GM19452 (cell line): ENCODE measurements at regions not wholly inside any gene's neighbourhood (a gene's known extent, or its start where the extent isn't known, plus 50 kb on each side); places are given as distances from the start of the nearest gene placed in this dataset.

Experiments
- ATAC-seq: cut with Tn5 transposase; IDR thresholded peaks from one replicate; pipeline ENCODE4 v1.9.1; 2021; ENCODE audit not compliant: unreplicated experiment

- ATAC-seq: no peak
Observed at GRCh38 chr2:150626934-150627411, 139.5 kb upstream of the RND3 start.

- no peak for ATAC-seq
Observed at GRCh38 chr2:150625741-150626140, 138.3 kb upstream of the RND3 start.

- no peak for ATAC-seq
Observed at GRCh38 chr2:150625303-150625702, 137.8 kb upstream of the RND3 start.

GRCh38 chr2:150624001-150624401 lies 136.5 kb upstream of the RND3 start:
- no peak for ATAC-seq

- ATAC-seq: no peak
Observed at GRCh38 chr2:150621526-150622213, 134.2 kb upstream of the RND3 start.

- no peak for ATAC-seq
Observed at GRCh38 chr2:150620855-150621254, 133.4 kb upstream of the RND3 start.

- ATAC-seq: no peak
Observed at GRCh38 chr2:150620416-150620815, 132.9 kb upstream of the RND3 start.

- ATAC-seq: no peak
Observed at GRCh38 chr2:150619607-150620330, 132.3 kb upstream of the RND3 start.

- no peak for ATAC-seq
Observed at GRCh38 chr2:150618245-150618895, 130.9 kb upstream of the RND3 start.

GRCh38 chr2:150617351-150617978 lies 130.0 kb upstream of the RND3 start:
- ATAC-seq: no peak

GRCh38 chr2:150612957-150613710 lies 125.7 kb upstream of the RND3 start:
- no peak for ATAC-seq

GRCh38 chr2:150610670-150611279 lies 123.3 kb upstream of the RND3 start:
- ATAC-seq: peak; percentile 57

- ATAC-seq: no peak
Observed at GRCh38 chr2:150609831-150610582, 122.5 kb upstream of the RND3 start.

GRCh38 chr2:150608341-150608740 lies 120.9 kb upstream of the RND3 start:
- ATAC-seq: no peak

- ATAC-seq: no peak
Observed at GRCh38 chr2:150607390-150607811, 119.9 kb upstream of the RND3 start.

- no peak for ATAC-seq
Observed at GRCh38 chr2:150606380-150607060, 119.1 kb upstream of the RND3 start.

GRCh38 chr2:150605664-150606063 lies 118.2 kb upstream of the RND3 start:
- no peak for ATAC-seq

GRCh38 chr2:150601280-150602038 lies 114.0 kb upstream of the RND3 start:
- ATAC-seq: no peak
